Hippocampal formation (tissue), 2 donors: ENCODE measurements at regions not wholly inside any gene's neighbourhood (a gene's known extent, or its start where the extent isn't known, plus 50 kb on each side); places are given as distances from the start of the nearest gene placed in this dataset.
"Not testable (repeated sequence)": the region's sequence is repeated elsewhere in the genome, so short reads cannot be mapped to it uniquely, and the experiment has no call there.

Experiments
- DNase-seq, 2 donors: peaks; one replicate each; lab custom pipeline; 2025; lab: John Stamatoyannopoulos, UW

- DNase-seq = no peak
These were observed 332.6 kb downstream of the AEBP2 start for GRCh38 chr12:19771858-19772257.

- DNase-seq = no peak
These were observed 333.5 kb downstream of the AEBP2 start for GRCh38 chr12:19772776-19773175.

GRCh38 chr12:19775241-19775640 lies 335.9 kb downstream of the AEBP2 start:
- DNase-seq = no peak

GRCh38 chr12:19775976-19776375 lies 336.7 kb downstream of the AEBP2 start:
- DNase-seq = not testable (repeated sequence)

- DNase-seq = no peak
These were observed 338.9 kb downstream of the AEBP2 start for GRCh38 chr12:19778172-19778571.

GRCh38 chr12:19778797-19779196 lies 339.5 kb downstream of the AEBP2 start:
- DNase-seq = no peak

- no peak for DNase-seq
These were observed 340.2 kb downstream of the AEBP2 start for GRCh38 chr12:19779395-19780056.

GRCh38 chr12:19780460-19780859 lies 341.2 kb downstream of the AEBP2 start:
- no peak for DNase-seq

GRCh38 chr12:19783547-19784444 lies 344.5 kb downstream of the AEBP2 start:
- no peak for DNase-seq

- DNase-seq = no peak
These were observed 352.7 kb downstream of the AEBP2 start for GRCh38 chr12:19792028-19792427.

- DNase-seq = no peak
These were observed 354.8 kb downstream of the AEBP2 start for GRCh38 chr12:19794116-19794515.

- no peak for DNase-seq
These were observed 359.9 kb downstream of the AEBP2 start for GRCh38 chr12:19799216-19799615.

GRCh38 chr12:19799895-19800602 lies 360.8 kb downstream of the AEBP2 start:
- DNase-seq = no peak

- no peak for DNase-seq
These were observed 361.6 kb downstream of the AEBP2 start for GRCh38 chr12:19800884-19801283.

- no peak for DNase-seq
These were observed 362.6 kb downstream of the AEBP2 start for GRCh38 chr12:19801941-19802340.

GRCh38 chr12:19802915-19803314 lies 363.6 kb downstream of the AEBP2 start:
- DNase-seq = no peak

- DNase-seq = no peak
These were observed 365.4 kb downstream of the AEBP2 start for GRCh38 chr12:19804737-19805136.

GRCh38 chr12:19808371-19808770 lies 369.1 kb downstream of the AEBP2 start:
- no peak for DNase-seq

- no peak for DNase-seq
These were observed 370.9 kb downstream of the AEBP2 start for GRCh38 chr12:19810213-19810612.

GRCh38 chr12:19811922-19812321 lies 372.6 kb downstream of the AEBP2 start:
- DNase-seq = no peak

GRCh38 chr12:19819231-19819630 lies 379.9 kb downstream of the AEBP2 start:
- no peak for DNase-seq

- no peak for DNase-seq
These were observed 383.2 kb downstream of the AEBP2 start for GRCh38 chr12:19822476-19822875.

GRCh38 chr12:19823326-19823725 lies 384.0 kb downstream of the AEBP2 start:
- DNase-seq = not testable (repeated sequence)
